Tibial nerve (tissue), 3 donors: ENCODE measurements at regions not wholly inside any gene's neighbourhood (a gene's known extent, or its start where the extent isn't known, plus 50 kb on each side); places are given as distances from the start of the nearest gene placed in this dataset.

Source experiments
- POLR2A ChIP-seq, 2 donors: fragments of 450-650 bp; IDR thresholded peaks; one replicate each; pipeline ENCODE4 v1.6.1; 2017; ENCODE audit warnings: antibody characterized with exemption in 2 of 2, mild to moderate bottlenecking in 2 of 2, moderate library complexity in 2 of 2
- TF ChIP-seq, protein P1 (sequence below), 5 experiments: fragments of 200-600 bp in 3 of 5; fragments of 450-650 bp in 2 of 5; sonication (generic) in 3 of 5; IDR thresholded peaks; one replicate each; pipeline ENCODE4 v1.5.1; 2016 to 2019; ENCODE audit warnings: antibody characterized with exemption in 5 of 5, mild to moderate bottlenecking in 3 of 5, moderate library complexity in 2 of 5

GRCh38 chr11:11016068-11016467 is 158.2 kb upstream of the ZBED5 start:
- TF ChIP-seq, protein P1, sequence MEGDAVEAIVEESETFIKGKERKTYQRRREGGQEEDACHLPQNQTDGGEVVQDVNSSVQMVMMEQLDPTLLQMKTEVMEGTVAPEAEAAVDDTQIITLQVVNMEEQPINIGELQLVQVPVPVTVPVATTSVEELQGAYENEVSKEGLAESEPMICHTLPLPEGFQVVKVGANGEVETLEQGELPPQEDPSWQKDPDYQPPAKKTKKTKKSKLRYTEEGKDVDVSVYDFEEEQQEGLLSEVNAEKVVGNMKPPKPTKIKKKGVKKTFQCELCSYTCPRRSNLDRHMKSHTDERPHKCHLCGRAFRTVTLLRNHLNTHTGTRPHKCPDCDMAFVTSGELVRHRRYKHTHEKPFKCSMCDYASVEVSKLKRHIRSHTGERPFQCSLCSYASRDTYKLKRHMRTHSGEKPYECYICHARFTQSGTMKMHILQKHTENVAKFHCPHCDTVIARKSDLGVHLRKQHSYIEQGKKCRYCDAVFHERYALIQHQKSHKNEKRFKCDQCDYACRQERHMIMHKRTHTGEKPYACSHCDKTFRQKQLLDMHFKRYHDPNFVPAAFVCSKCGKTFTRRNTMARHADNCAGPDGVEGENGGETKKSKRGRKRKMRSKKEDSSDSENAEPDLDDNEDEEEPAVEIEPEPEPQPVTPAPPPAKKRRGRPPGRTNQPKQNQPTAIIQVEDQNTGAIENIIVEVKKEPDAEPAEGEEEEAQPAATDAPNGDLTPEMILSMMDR (IDR thresholded peaks at IDR 0.05), result no peak
- TF ChIP-seq POLR2A (IDR thresholded peaks at IDR 0.05), result no peak
